HCT116 (cell line): ENCODE measurements at regions not wholly inside any gene's neighbourhood (a gene's known extent, or its start where the extent isn't known, plus 50 kb on each side); places are given as distances from the start of the nearest gene placed in this dataset.
"Not testable (repeated sequence)": the region's sequence is repeated elsewhere in the genome, so short reads cannot be mapped to it uniquely, and the experiment has no call there.

Experiments used
- ATF3 ChIP-seq: IDR thresholded peaks from 2 replicates; pipeline ENCODE4 v1.6.1; 2012
- CBX3 ChIP-seq: IDR thresholded peaks from 2 replicates; pipeline ENCODE4 v1.6.1; 2012; ENCODE audit warnings: low read depth
- EGR1 ChIP-seq: IDR thresholded peaks from 2 replicates; pipeline ENCODE4 v1.6.1; 2012; ENCODE audit warnings: low read depth
- EZH2 ChIP-seq: fragments of 200-600 bp; sonication (generic); IDR thresholded peaks from 2 replicates; pipeline ENCODE4 v1.6.1; 2017; ENCODE audit warnings: antibody characterized with exemption, mixed run types
- EZH2phosphoT487 ChIP-seq: fragments of 200-600 bp; IDR thresholded peaks from 2 replicates; pipeline ENCODE4 v1.6.1; 2018; ENCODE audit warnings: antibody characterized with exemption, borderline replicate concordance
- REST ChIP-seq: IDR thresholded peaks from 2 replicates; pipeline ENCODE4 v1.6.1; 2012; ENCODE audit warnings: low read depth
- SP1 ChIP-seq: IDR thresholded peaks from 2 replicates; pipeline ENCODE4 v1.6.1; 2012; ENCODE audit warnings: low read depth
- SRF ChIP-seq: IDR thresholded peaks from 2 replicates; pipeline ENCODE4 v1.6.1; 2012; ENCODE audit warnings: low read depth
- ZFX ChIP-seq: fragments of 450-650 bp; IDR thresholded peaks from 2 replicates; pipeline ENCODE4 v1.6.1; 2017
- TF ChIP-seq, protein P1 (sequence below): IDR thresholded peaks from 2 replicates; pipeline ENCODE4 v1.6.1; 2011; ENCODE audit warnings: mild to moderate bottlenecking, low read length, moderate library complexity; ENCODE audit not compliant: insufficient replicate concordance; ENCODE audit errors: extremely low read depth
- TF ChIP-seq, protein P2 (sequence below), 3 experiments: fragments of 200-600 bp in 1 of 3; sonication (generic) in 1 of 3; IDR thresholded peaks in 2 of 3; conservative IDR thresholded peaks in 1 of 3; 2 replicates each; pipeline ENCODE4 v1.5.1; 2012 to 2017; ENCODE audit warnings: low read depth in 2 of 3, low read length in 2 of 3, antibody characterized with exemption in 1 of 3, borderline replicate concordance in 1 of 3, control low read depth in 1 of 3, mild to moderate bottlenecking in 1 of 3, mixed read lengths in 1 of 3, mixed run types in 1 of 3, moderate library complexity in 1 of 3; ENCODE audit not compliant: insufficient read depth in 1 of 3

DNA sequence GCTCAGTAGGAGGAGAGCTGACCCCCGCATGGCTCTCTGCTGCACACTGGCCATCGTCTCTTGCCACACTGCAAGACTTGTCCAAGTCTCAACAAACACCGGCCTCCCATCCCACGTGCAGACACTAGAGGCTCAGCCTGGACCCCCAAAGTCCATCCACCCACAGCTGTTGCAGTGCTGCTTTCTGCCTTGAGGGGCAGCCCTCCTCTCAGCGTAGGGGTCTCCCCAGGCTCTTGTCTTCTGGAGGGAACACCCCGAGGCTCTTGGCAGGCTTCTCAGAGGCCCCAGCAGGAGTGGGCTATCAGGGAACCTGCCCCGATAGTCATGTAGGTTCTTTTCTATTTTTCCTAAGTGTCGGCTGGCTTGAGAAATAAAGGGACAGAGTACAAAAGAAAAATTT is 75.5 kb upstream of the MTLN start:
- TF ChIP-seq SRF, ATF3, EZH2, ZFX, EZH2phosphoT487, SP1, EGR1, CBX3, REST: not testable (repeated sequence)
- TF ChIP-seq, protein P1, sequence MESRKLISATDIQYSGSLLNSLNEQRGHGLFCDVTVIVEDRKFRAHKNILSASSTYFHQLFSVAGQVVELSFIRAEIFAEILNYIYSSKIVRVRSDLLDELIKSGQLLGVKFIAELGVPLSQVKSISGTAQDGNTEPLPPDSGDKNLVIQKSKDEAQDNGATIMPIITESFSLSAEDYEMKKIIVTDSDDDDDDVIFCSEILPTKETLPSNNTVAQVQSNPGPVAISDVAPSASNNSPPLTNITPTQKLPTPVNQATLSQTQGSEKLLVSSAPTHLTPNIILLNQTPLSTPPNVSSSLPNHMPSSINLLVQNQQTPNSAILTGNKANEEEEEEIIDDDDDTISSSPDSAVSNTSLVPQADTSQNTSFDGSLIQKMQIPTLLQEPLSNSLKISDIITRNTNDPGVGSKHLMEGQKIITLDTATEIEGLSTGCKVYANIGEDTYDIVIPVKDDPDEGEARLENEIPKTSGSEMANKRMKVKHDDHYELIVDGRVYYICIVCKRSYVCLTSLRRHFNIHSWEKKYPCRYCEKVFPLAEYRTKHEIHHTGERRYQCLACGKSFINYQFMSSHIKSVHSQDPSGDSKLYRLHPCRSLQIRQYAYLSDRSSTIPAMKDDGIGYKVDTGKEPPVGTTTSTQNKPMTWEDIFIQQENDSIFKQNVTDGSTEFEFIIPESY, result not testable (repeated sequence)
- TF ChIP-seq, protein P2, sequence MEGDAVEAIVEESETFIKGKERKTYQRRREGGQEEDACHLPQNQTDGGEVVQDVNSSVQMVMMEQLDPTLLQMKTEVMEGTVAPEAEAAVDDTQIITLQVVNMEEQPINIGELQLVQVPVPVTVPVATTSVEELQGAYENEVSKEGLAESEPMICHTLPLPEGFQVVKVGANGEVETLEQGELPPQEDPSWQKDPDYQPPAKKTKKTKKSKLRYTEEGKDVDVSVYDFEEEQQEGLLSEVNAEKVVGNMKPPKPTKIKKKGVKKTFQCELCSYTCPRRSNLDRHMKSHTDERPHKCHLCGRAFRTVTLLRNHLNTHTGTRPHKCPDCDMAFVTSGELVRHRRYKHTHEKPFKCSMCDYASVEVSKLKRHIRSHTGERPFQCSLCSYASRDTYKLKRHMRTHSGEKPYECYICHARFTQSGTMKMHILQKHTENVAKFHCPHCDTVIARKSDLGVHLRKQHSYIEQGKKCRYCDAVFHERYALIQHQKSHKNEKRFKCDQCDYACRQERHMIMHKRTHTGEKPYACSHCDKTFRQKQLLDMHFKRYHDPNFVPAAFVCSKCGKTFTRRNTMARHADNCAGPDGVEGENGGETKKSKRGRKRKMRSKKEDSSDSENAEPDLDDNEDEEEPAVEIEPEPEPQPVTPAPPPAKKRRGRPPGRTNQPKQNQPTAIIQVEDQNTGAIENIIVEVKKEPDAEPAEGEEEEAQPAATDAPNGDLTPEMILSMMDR (IDR thresholded peaks at IDR 0.05 in 2 of 3, conservative IDR thresholded peaks at IDR 0.05 in 1 of 3; ENCODE audit: borderline replicate concordance in 1 of 3, insufficient read depth in 1 of 3, low read depth in 2 of 3, low read length in 2 of 3), result not testable (repeated sequence)
